ENCODE measurements at regions not wholly inside any gene's neighbourhood (a gene's known extent, or its start where the extent isn't known, plus 50 kb on each side); places are given as distances from the start of the nearest gene placed in this dataset.
A peak's percentile ranks its signal among the peaks of the same experiment; 100 is the strongest.
"Not testable (repeated sequence)": the region's sequence is repeated elsewhere in the genome, so short reads cannot be mapped to it uniquely, and the experiment has no call there.

DNA sequence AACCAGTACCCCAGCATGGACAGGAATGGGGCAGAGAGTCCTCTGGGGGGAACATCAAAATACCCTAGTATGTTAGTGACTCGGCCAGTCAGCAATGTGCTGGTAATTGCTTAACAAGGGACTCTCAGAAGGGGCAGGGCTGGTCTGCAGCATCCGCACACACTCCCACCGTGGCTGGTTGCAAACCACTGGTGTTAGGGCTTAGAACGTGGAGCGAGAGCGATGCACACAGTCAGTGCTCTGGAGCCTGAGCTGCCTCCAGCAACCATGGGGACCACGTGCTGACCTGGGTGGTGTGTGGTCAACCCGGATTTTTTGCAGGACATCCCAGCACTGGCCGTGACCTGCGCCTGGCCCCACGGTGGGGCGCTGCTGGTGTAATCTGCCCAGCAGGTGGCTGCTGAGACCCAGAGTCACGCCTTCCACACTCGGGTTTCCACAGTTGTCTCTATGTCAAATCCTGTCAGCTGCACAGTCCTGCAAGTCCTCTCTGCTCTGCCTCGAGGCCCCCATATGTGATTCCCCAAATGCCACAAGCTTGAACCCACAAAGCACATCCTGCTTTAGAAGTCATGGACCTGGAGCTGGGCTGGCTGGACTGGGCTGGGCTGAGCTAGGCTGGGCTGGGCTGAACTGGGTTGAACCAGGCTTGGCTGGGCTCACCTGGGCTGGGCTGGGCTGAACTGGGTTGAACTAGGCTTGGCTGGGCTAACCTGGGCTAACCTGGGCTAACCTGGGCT, 50.6 kb upstream of the GPC1 start:
- H3K27me3 ChIP-seq, result no peaks in the 10 kb centered on the region
- 60% methylated on average over 3 of the region's 15 CpGs for WGBS (ENCODE audit: insufficient coverage, low coverage, low lambda C conversion rate, missing lambda C conversion rate)
- no peak for TF ChIP-seq POLR2A (IDR thresholded peaks at IDR 0.05)
- TF ChIP-seq, protein P1, sequence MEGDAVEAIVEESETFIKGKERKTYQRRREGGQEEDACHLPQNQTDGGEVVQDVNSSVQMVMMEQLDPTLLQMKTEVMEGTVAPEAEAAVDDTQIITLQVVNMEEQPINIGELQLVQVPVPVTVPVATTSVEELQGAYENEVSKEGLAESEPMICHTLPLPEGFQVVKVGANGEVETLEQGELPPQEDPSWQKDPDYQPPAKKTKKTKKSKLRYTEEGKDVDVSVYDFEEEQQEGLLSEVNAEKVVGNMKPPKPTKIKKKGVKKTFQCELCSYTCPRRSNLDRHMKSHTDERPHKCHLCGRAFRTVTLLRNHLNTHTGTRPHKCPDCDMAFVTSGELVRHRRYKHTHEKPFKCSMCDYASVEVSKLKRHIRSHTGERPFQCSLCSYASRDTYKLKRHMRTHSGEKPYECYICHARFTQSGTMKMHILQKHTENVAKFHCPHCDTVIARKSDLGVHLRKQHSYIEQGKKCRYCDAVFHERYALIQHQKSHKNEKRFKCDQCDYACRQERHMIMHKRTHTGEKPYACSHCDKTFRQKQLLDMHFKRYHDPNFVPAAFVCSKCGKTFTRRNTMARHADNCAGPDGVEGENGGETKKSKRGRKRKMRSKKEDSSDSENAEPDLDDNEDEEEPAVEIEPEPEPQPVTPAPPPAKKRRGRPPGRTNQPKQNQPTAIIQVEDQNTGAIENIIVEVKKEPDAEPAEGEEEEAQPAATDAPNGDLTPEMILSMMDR (IDR thresholded peaks at IDR 0.05), result no peak
- intact Hi-C loops (cut with DNase I), result no loop called here
- no peaks in the 10 kb centered on the region for H3K4me1 ChIP-seq
- H3K4me3 ChIP-seq, result no peak overlapping the region
- DNase-seq (peak in 1 of 3 donors; percentile 31), ATAC-seq (peak in 1 of 4 donors; percentile 12)
- no peaks in the 10 kb centered on the region for H3K9me3 ChIP-seq
- no peak overlapping the region for H3K27ac ChIP-seq
- H3K36me3 ChIP-seq, result no peaks in the 10 kb centered on the region

DNA sequence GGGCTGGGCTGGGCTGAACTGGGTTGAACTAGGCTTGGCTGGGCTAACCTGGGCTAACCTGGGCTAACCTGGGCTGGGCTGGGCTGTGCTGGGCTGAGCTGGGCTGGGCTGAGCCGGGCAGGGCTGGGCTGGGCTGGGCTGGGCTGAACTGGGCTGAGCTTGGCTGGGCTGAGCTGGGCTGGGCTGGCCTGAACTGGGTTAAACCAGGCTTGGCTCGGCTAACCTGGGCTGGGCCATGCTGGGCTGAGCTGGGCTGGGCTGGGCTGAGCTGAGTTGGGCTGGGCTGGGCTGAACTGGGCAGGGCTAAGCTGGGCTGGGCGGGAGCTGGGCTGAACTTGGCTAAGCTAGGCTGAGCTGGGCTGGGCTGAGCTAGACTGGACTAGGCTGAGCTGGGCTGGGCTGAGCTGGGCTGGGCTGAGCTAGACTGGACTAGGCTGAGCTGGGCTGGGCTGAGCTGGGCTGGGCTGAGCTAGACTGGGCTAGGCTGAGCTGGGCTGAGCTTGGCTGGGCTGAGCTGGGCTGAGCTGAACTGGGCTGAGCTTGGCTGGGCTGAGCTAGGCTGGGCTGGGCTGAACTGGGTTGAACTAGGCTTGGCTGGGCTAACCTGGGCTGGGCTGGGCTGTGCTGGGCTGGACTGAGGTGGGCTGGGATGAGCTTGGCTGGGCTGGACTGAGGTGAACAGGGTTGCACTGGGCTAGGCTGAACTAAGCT, 49.9 kb upstream of the GPC1 start:
- H3K36me3 ChIP-seq; H3K27ac ChIP-seq; H3K9me3 ChIP-seq; H3K4me3 ChIP-seq; intact Hi-C loops (cut with DNase I); H3K4me1 ChIP-seq; H3K27me3 ChIP-seq: not testable (repeated sequence)
- no CpG with 5 or more reads among the region's 3 CpGs for WGBS (ENCODE audit: insufficient coverage, low coverage, low lambda C conversion rate, missing lambda C conversion rate)
- DNase-seq (peak in 2 of 3 donors; percentile 23 to 70), ATAC-seq (peak; percentile 20 to 80 (median 40))

Small RNA genes in the stretch of these regions (small RNA-seq; reads per million reads assigned to genes)
- gene RF00012, result 0 reads per million in 2 experiments

All from right lobe of liver (tissue), 6 donors.